GM10266 (cell line): ENCODE measurements at regions not wholly inside any gene's neighbourhood (a gene's known extent, or its start where the extent isn't known, plus 50 kb on each side); places are given as distances from the start of the nearest gene placed in this dataset.

Experiments used
- DNase-seq: peaks from one replicate; pipeline ENCODE4 v3.0.0; 2012; ENCODE audit errors: extremely low spot score
- CTCF ChIP-seq: IDR thresholded peaks from 2 replicates; pipeline ENCODE4 v1.5.1; 2012; ENCODE audit warnings: mild to moderate bottlenecking, low read depth; ENCODE audit not compliant: control insufficient read depth, insufficient read depth; ENCODE audit errors: missing control alignments

GRCh38 chr4:174071595-174071994 is 211.9 kb downstream of the FBXO8 start:
- DNase-seq = no peak
- TF ChIP-seq CTCF = no peak

GRCh38 chr4:174069848-174070330 is 213.6 kb downstream of the FBXO8 start:
- no peak for DNase-seq
- TF ChIP-seq CTCF = no peak

- no peak for DNase-seq
These were observed 216.8 kb downstream of the FBXO8 start for GRCh38 chr4:174066611-174067205.

GRCh38 chr4:174062831-174063230 is 220.6 kb downstream of the FBXO8 start:
- DNase-seq = no peak
- no peak for TF ChIP-seq CTCF

More at GRCh38 chr4:174066611-174067205, 216.8 kb downstream of the FBXO8 start:
- TF ChIP-seq CTCF = no peak

GRCh38 chr4:174061026-174061425 is 222.4 kb downstream of the FBXO8 start:
- TF ChIP-seq CTCF = no peak
- DNase-seq = no peak

GRCh38 chr4:174058846-174059245 is 224.6 kb downstream of the FBXO8 start:
- no peak for TF ChIP-seq CTCF
- DNase-seq = no peak

GRCh38 chr4:174056959-174057358 is 226.5 kb downstream of the FBXO8 start:
- TF ChIP-seq CTCF = no peak
- no peak for DNase-seq
